WTC11 (cell line): ENCODE measurements at regions not wholly inside any gene's neighbourhood (a gene's known extent, or its start where the extent isn't known, plus 50 kb on each side); places are given as distances from the start of the nearest gene placed in this dataset.

ENCODE experiments used
- E2F4 ChIP-seq: sonication (generic); formaldehyde crosslinking; IDR thresholded peaks from 2 replicates; pipeline ENCODE4 v1.8.1; 2022; ENCODE audit warnings: low read depth, mild to moderate bottlenecking, moderate library complexity, missing genetic modification reagents, borderline replicate concordance
- ETV6 ChIP-seq: sonication (generic); formaldehyde crosslinking; IDR thresholded peaks from 2 replicates; pipeline ENCODE4 v1.8.1; 2022; ENCODE audit warnings: mild to moderate bottlenecking, missing genetic modification reagents
- FOXJ3 ChIP-seq: sonication (generic); formaldehyde crosslinking; IDR thresholded peaks from 2 replicates; pipeline ENCODE4 v1.9.0; 2021; ENCODE audit warnings: missing genetic modification reagents, mild to moderate bottlenecking, borderline replicate concordance
- GABPB1 ChIP-seq: sonication (generic); formaldehyde crosslinking; IDR thresholded peaks from 2 replicates; pipeline ENCODE4 v1.8.1; 2023; ENCODE audit warnings: mild to moderate bottlenecking, missing genetic modification reagents
- MXD4 ChIP-seq: fragments of 250-450 bp; sonication (Bioruptor Pico); IDR thresholded peaks from 2 replicates; pipeline ENCODE4 v1.8.0; 2021; ENCODE audit warnings: mild to moderate bottlenecking, moderate library complexity, borderline replicate concordance
- ZNF121 ChIP-seq: sonication (generic); formaldehyde crosslinking; IDR thresholded peaks from 2 replicates; pipeline ENCODE4 v1.8.0; 2023; ENCODE audit warnings: missing genetic modification reagents
- ZNF512 ChIP-seq: sonication (generic); formaldehyde crosslinking; IDR thresholded peaks from 2 replicates; pipeline ENCODE4 v1.8.1; 2022; ENCODE audit warnings: missing genetic modification reagents, borderline replicate concordance

GRCh38 chr18:10080372-10080771, 166.6 kb downstream of the VAPA start:
- no peak for TF ChIP-seq E2F4 (CRISPR knock-in tag)
- no peak for TF ChIP-seq MXD4 (CRISPR knock-in tag)
- no peak for TF ChIP-seq GABPB1 (CRISPR knock-in tag)
- TF ChIP-seq ZNF512 = no peak
- no peak for TF ChIP-seq FOXJ3 (CRISPR knock-in tag)
- no peak for TF ChIP-seq ZNF121 (CRISPR knock-in tag)
- TF ChIP-seq ETV6 (CRISPR knock-in tag) = no peak
